ENCODE measurements at regions not wholly inside any gene's neighbourhood (a gene's known extent, or its start where the extent isn't known, plus 50 kb on each side); places are given as distances from the start of the nearest gene placed in this dataset.

DNA sequence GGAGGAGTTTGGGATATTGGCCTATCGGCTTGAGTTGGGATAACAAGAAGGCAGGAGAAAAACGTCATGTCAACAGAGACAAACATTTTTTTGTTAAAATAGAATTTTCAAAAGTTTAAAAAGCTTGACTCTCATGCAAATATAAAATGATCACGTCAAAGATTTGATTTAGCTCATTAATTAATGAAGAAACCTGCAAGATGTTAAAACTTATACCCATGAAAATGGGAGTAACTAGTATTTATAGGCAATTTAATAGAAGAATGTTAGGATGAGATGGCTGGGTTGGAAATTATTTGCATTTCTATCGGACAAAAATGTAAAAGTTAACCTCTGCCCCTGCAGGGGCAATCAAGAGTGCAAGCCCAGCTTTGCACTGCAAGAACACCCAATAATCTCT, 184.6 kb upstream of the BCOR start:
- TF ChIP-seq, protein P1, sequence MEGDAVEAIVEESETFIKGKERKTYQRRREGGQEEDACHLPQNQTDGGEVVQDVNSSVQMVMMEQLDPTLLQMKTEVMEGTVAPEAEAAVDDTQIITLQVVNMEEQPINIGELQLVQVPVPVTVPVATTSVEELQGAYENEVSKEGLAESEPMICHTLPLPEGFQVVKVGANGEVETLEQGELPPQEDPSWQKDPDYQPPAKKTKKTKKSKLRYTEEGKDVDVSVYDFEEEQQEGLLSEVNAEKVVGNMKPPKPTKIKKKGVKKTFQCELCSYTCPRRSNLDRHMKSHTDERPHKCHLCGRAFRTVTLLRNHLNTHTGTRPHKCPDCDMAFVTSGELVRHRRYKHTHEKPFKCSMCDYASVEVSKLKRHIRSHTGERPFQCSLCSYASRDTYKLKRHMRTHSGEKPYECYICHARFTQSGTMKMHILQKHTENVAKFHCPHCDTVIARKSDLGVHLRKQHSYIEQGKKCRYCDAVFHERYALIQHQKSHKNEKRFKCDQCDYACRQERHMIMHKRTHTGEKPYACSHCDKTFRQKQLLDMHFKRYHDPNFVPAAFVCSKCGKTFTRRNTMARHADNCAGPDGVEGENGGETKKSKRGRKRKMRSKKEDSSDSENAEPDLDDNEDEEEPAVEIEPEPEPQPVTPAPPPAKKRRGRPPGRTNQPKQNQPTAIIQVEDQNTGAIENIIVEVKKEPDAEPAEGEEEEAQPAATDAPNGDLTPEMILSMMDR (IDR thresholded peaks at IDR 0.05): no peak
- TF ChIP-seq POLR2A (IDR thresholded peaks at IDR 0.05; ENCODE audit: low read depth) (no peak), EP300 (IDR thresholded peaks at IDR 0.05) (no peak)

All from esophagus muscularis mucosa (tissue), 4 donors.